ENCODE measurements at regions not wholly inside any gene's neighbourhood (a gene's known extent, or its start where the extent isn't known, plus 50 kb on each side); places are given as distances from the start of the nearest gene placed in this dataset.

- no peak for TF ChIP-seq ZNF784 (CRISPR knock-in tag; IDR thresholded peaks at IDR 0.05; ENCODE audit: borderline replicate concordance)
- TF ChIP-seq ZBTB40 (IDR thresholded peaks at IDR 0.05), result no peak
- TF ChIP-seq ZBTB40 (CRISPR knock-in tag; IDR thresholded peaks at IDR 0.05), result no peak
- no peak for TF ChIP-seq SRSF4 (IDR thresholded peaks at IDR 0.05; ENCODE audit: low read depth, low read length, poor library complexity, severe bottlenecking)
- no peak for TF ChIP-seq NFATC3 (CRISPR knock-in tag; IDR thresholded peaks at IDR 0.05)
- peak; percentile 45; the same call in 1 of the 2 replicates for TF ChIP-seq ZNF747 (CRISPR knock-in tag; IDR thresholded peaks at IDR 0.05; ENCODE audit: borderline replicate concordance)
- TF ChIP-seq ZBED4 (CRISPR knock-in tag; IDR thresholded peaks at IDR 0.05; ENCODE audit: borderline replicate concordance), result no peak
- no peak for TF ChIP-seq NFKBIZ (CRISPR knock-in tag; IDR thresholded peaks at IDR 0.05)
- no peak for TF ChIP-seq ZSCAN22 (CRISPR knock-in tag; IDR thresholded peaks at IDR 0.05)
- no peak for TF ChIP-seq ZFYVE20 (CRISPR knock-in tag; IDR thresholded peaks at IDR 0.05; ENCODE audit: borderline replicate concordance, low read depth)
- peak; percentile 74 for TF ChIP-seq ARNTL (CRISPR knock-in tag; IDR thresholded peaks at IDR 0.05)
- TF ChIP-seq ZNF614 (CRISPR knock-in tag; IDR thresholded peaks at IDR 0.05; ENCODE audit: borderline replicate concordance), result no peak; the same call in 1 of the 2 replicates
- no peak for TF ChIP-seq MAFF (IDR thresholded peaks at IDR 0.05; ENCODE audit: low read depth, low read length)
- no peak; the same call in 1 of the 2 replicates for TF ChIP-seq SSRP1 (CRISPR knock-in tag; IDR thresholded peaks at IDR 0.05)
These were observed 130.7 kb upstream of the SERTAD2 start (continued) for GRCh38 chr2:64784168-64785061.

Measured in HepG2 (cell line).